Inferior parietal cortex (tissue), 1 donor: ENCODE measurements at regions not wholly inside any gene's neighbourhood (a gene's known extent, or its start where the extent isn't known, plus 50 kb on each side); places are given as distances from the start of the nearest gene placed in this dataset.
"Not testable (repeated sequence)": the region's sequence is repeated elsewhere in the genome, so short reads cannot be mapped to it uniquely, and the experiment has no call there.

Source experiments
- DNase-seq: peaks from one replicate; pipeline ENCODE4 v3.0.0-alpha.2; 2016; ENCODE audit errors: extremely low spot score

GRCh38 chr4:8972635-8973034 lies 101.0 kb upstream of the HMX1 start:
- DNase-seq = not testable (repeated sequence)

DNA sequence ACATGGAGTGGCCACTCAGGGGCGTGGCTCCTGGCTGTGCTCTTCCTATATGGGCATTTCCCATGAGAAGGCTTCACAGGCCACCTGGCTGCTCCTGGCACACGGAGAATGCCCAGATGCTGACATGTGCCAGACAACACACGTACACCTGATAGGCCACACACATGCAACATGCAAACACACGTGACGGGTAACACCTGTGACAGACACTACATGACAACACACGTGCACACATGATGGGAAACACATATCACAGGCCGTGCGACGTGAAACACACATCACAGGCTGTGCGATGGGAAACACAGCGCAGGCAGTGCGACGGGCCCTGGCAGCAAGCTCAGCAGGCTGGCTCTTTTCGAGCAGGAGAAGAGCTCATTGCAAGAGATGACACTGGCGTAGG lies 94.3 kb upstream of the HMX1 start:
- DNase-seq = not testable (repeated sequence)

DNA sequence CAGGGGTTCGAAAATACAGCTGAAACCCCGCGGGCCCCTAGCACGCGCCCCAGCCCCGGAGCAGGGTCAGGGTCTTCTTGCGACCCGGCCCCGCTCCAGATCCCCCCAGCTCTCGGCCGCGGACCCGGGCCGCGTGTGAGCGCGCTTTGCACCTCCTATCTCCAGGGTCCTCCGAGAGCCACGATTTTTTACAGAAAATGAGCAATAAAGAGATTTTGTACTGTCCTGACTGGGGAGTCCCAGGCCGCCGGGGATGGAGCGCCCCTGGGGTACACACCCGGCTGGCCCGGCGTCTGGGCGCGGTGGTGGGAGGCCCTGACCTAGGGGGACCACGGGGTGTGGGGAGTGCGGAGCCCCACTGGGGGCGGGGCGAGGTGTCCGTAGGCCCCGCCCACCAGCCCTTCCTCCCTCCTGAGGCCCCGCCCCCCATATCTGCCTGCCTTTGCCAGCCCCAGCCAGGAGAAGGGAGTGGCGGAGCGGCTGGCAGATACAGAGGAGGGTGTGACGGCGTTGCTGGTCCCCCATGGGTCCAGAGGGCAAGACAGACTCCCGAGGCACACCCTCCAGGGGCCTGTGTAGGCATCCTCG lies 92.7 kb upstream of the HMX1 start:
- not testable (repeated sequence) for DNase-seq

GRCh38 chr4:8963533-8963932 lies 91.9 kb upstream of the HMX1 start:
- not testable (repeated sequence) for DNase-seq

- DNase-seq = peak; percentile 40
Measured at GRCh38 chr4:8961343-8961742, 89.7 kb upstream of the HMX1 start.

DNA sequence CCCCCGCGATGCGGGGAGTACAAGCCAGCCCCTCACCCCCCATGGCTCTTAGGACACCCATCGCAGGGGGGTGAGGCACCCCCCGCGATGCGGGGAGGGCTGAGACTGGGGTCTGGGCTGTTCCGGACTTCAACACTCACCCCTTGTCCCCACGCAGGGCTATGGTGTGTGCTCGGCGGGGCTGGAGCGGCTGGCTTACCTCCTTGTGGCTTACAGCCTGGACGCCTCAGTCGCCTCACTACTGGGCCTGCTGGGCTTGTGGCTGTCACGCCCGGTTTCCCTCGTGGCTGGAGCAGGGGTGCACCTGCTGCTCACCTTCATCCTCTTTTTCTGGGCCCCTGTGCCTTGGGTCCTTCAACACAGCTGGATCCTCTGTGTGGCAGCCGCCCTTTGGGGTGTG lies 87.8 kb upstream of the HMX1 start:
- not testable (repeated sequence) for DNase-seq

GRCh38 chr4:8954001-8954400 lies 82.4 kb upstream of the HMX1 start:
- DNase-seq = not testable (repeated sequence)

DNA sequence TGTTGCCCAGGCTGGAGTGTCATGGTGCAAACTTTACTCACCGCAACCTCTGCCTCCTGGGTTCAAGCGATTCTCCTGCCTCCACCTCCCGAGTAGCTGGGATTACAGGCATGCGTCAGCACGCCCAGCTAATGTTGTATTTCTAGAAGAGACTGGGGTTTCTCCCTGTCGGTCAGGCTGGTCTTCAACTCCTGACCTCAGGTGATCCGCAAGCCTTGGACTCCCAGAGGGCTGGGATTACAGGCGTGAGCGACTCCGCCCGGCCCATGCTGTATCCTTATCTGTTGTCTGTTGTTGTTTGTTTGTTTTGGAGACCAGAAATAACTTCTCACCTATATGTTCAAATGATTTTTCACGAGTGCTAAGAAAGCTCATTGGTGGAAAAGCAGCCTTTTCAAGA lies 81.2 kb upstream of the HMX1 start:
- not testable (repeated sequence) for DNase-seq

DNA sequence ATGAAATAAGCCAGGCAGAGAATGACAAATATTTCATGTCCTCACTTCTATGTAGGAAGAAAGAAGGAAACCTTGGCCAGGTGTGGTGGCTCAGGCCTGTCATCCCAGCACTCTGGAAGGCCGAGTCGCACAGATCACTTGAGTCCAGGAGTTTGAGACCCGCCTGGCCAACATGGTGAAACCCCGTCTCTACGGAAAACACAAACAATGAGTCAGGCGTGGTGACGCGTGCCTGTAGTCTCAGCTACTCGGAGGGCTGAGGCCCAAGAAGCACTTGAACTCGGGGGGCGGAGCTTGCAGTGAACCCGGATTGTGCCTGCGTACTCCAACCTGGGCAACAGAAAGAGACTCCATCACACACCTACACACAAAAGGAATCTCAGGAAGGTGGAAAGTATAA lies 80.5 kb upstream of the HMX1 start:
- not testable (repeated sequence) for DNase-seq

- not testable (repeated sequence) for DNase-seq
Measured at GRCh38 chr4:8945506-8945905, 73.9 kb upstream of the HMX1 start.

DNA sequence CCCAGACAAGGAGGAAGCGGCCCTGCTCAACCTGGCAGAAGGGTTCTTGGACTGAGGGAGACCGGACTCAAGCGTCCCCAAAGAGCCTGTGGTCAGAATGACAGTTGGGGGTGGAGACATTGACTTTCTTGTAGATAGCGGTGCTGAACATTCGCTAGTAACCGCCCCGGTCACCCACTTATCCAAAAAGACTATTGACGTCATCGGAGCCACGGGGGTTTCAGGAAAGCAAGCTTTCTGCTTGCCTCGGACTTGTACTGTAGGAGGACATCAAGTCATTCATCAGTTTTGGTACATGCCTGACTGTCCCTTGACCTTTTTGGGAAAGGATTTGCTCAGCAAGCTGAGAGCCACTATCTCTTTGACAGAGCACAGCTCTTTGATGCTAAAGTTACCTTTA lies 71.7 kb upstream of the HMX1 start:
- DNase-seq = not testable (repeated sequence)

DNA sequence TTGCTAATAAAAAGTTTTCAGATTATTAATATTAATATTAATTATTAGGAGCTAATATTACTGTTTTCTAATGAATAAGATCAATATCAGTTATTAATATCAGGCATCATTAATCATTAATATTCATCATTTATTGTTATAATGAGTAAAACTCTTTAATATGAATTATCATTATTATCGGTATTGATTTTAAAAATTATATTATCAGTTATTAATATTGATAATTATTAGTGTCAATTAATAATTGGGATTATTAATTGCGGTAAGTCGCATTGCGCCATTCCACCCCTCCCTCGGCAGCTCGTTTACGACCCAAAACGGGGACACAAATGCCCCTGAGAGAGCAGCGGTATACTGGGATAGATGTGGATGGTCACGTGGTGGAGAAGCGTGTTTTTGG lies 70.4 kb upstream of the HMX1 start:
- not testable (repeated sequence) for DNase-seq

GRCh38 chr4:8941492-8941805 lies 69.8 kb upstream of the HMX1 start:
- DNase-seq = not testable (repeated sequence)

DNA sequence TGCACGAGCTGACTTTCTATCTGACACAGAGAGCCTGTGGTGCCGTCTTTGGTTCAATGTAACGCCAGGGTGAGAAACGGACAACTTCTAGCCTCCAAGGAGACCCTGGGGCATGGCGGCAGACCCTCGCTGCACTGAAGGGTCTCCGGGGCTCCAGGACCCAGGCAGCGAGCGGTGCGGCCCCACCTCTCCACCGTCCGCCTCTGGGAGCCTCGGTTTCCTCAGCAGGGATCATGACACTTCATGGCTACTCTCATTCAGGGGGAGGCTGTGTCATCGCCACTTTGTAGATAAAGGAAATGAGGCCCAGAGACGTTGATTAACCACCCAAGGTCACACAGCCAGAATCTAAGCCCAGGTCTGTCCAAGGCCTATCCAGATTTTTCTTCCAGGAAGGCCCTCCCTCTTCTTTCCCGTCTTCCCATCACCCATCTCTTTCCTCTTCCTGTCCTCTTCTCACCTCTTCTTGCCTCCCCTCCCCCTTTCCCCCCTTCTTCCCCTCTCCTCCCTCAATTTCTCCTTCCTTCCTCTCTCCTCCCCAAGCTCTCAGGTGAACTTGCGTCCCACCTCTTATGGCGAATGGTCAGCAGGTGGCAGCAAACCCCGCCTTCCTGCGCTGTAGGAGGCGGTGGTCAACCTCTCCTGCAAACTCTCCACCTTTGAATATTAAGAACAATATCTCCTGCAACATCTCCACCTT lies 69.3 kb upstream of the HMX1 start:
- DNase-seq = no peak

- DNase-seq = no peak
Measured at GRCh38 chr4:8939840-8940742, 68.5 kb upstream of the HMX1 start.

GRCh38 chr4:8939160-8939839 lies 67.7 kb upstream of the HMX1 start:
- no peak for DNase-seq

- no peak for DNase-seq
Measured at GRCh38 chr4:8938623-8939022, 67.0 kb upstream of the HMX1 start.

DNA sequence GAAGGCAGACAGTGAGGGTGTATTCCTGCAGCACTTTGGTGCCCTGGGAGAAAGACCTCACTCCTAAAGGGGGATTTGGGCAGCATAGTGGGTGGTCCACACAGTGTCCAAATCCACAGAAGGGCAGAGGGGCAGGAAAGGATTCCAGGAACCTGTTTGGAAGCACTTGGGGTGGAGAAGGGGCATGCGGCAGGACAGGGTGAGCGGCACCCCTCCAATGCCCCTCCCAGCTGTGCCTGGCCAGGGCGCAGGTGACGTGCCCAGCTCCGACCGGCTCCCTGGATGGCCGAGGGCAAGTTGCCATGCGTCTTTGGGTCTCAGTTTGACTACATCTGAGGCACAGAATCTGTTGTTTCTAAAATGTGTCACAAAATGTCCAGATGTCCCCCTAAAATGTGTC lies 66.5 kb upstream of the HMX1 start:
- no peak for DNase-seq

GRCh38 chr4:8932884-8933283 lies 61.2 kb upstream of the HMX1 start:
- no peak for DNase-seq

DNA sequence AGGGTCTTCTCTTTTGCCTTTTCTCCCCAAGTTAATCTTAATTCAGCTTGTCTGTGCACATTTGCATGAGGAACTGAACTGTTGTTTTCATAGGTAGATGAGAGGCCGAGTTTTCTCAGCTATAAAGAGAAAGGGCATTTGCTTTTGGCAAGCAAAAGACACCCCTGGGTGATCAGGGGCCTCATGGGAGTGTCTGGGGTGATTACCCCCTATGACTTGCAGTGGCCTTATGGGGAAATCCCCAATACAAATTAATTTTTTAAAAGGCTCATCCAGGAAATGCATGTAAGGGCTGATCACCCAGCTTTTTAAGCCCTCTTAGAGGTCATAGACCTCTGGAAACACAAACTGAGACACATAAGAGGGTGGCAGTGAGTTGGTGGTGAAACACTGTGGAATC lies 56.4 kb upstream of the HMX1 start:
- no peak for DNase-seq

GRCh38 chr4:8922481-8922880 lies 50.8 kb upstream of the HMX1 start:
- DNase-seq = no peak

GRCh38 chr4:8921465-8921864 lies 49.8 kb upstream of the HMX1 start:
- no peak for DNase-seq
